ENCODE measurements at regions not wholly inside any gene's neighbourhood (a gene's known extent, or its start where the extent isn't known, plus 50 kb on each side); places are given as distances from the start of the nearest gene placed in this dataset.

GRCh38 chr2:236747925-236748324 is 178.3 kb downstream of the ACKR3 start:
- no peak overlapping the region for H3K27ac ChIP-seq
- TF ChIP-seq, protein P1, sequence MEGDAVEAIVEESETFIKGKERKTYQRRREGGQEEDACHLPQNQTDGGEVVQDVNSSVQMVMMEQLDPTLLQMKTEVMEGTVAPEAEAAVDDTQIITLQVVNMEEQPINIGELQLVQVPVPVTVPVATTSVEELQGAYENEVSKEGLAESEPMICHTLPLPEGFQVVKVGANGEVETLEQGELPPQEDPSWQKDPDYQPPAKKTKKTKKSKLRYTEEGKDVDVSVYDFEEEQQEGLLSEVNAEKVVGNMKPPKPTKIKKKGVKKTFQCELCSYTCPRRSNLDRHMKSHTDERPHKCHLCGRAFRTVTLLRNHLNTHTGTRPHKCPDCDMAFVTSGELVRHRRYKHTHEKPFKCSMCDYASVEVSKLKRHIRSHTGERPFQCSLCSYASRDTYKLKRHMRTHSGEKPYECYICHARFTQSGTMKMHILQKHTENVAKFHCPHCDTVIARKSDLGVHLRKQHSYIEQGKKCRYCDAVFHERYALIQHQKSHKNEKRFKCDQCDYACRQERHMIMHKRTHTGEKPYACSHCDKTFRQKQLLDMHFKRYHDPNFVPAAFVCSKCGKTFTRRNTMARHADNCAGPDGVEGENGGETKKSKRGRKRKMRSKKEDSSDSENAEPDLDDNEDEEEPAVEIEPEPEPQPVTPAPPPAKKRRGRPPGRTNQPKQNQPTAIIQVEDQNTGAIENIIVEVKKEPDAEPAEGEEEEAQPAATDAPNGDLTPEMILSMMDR (conservative IDR thresholded peaks at IDR 0.05): no peak

DNA sequence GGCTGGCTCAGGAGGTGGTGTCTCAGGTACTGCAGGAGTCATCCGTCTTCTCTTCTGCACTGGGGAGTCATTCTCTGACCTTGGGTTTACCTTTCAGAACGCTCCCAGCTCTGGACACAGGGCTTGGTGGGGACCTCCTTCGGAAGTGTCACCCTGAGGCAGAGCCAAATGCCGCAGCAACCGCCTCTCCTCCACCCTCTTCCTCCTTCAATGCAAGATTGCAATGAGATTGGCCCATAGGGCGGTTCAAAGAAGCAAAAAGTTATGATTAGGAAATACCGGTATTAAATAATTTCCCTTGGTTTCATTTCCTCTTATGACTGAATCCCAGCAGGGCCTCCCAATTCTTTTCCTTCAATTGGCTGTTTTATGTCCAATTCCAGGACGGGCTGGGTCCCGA is 178.8 kb downstream of the ACKR3 start:
- H3K27ac ChIP-seq: no peak overlapping the region
- TF ChIP-seq, protein P1 (conservative IDR thresholded peaks at IDR 0.05): no peak

- H3K27ac ChIP-seq: no peak overlapping the region
- TF ChIP-seq, protein P1 (conservative IDR thresholded peaks at IDR 0.05): no peak
These were observed 179.2 kb downstream of the ACKR3 start for GRCh38 chr2:236748801-236749200.

GRCh38 chr2:236749346-236749745 is 179.7 kb downstream of the ACKR3 start:
- TF ChIP-seq, protein P1 (conservative IDR thresholded peaks at IDR 0.05): no peak
- H3K27ac ChIP-seq: no peak overlapping the region

DNA sequence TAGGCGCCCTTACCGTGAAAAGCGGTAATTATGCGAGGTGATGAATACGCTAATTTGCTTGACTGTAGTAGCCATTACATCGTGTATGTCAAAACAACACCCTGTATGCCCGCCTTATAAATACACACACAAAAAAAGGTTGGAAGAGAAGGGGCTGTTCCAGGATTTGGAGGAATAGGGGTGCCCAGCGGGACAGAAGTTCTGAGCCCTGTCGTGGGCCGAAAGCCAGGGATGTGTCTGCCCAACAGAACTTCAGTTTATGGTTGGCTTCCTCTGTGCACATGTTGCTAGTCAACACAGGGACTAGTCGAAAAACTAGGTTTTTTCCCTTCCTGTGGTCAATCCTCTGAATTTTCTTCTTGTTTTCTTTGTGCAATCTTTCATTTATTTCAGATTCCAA is 182.5 kb downstream of the ACKR3 start:
- TF ChIP-seq, protein P1 (conservative IDR thresholded peaks at IDR 0.05): no peak
- H3K27ac ChIP-seq: no peak overlapping the region

GRCh38 chr2:236753606-236754270 is 184.1 kb downstream of the ACKR3 start:
- TF ChIP-seq, protein P1 (conservative IDR thresholded peaks at IDR 0.05): no peak
- peak overlapping the region; percentile 27 for H3K27ac ChIP-seq

GRCh38 chr2:236754271-236754944 is 184.8 kb downstream of the ACKR3 start:
- TF ChIP-seq, protein P1 (conservative IDR thresholded peaks at IDR 0.05): no peak
- peak overlapping the region; percentile 27 for H3K27ac ChIP-seq

Measured in VCaP (cell line).